HG02973 (cell line): ENCODE measurements at regions not wholly inside any gene's neighbourhood (a gene's known extent, or its start where the extent isn't known, plus 50 kb on each side); places are given as distances from the start of the nearest gene placed in this dataset.

ENCODE experiments used
- ATAC-seq: cut with Tn5 transposase; IDR thresholded peaks from one replicate; pipeline ENCODE4 v1.9.1; 2021; ENCODE audit warnings: moderate library complexity; ENCODE audit not compliant: unreplicated experiment

DNA sequence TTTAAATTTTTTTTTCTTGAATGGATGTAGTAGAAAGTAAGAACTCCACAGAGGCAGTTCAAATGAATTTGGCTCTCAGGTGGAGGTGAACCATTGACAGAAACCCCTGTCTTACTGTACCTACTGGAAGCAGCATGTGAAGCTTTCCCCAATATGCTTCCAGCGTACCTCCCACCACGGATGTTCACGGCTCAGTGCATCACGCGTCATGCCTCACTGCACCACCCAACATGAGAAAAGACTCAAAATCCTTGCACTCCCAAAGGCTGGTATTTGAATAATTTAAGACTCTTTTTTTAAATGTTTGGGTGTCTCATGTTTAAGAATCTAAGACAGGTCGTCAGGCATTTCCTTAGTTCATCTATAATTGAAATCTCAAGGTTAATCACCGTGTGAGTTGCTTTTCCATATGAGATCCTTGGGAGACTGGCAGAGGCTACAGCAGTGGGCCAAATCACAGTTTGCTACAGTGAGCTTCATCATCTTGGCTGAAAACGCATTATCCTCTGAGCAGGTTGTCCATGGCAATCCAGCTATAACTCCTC, 846.4 kb downstream of the DCDC2C start:
- no peak for ATAC-seq

DNA sequence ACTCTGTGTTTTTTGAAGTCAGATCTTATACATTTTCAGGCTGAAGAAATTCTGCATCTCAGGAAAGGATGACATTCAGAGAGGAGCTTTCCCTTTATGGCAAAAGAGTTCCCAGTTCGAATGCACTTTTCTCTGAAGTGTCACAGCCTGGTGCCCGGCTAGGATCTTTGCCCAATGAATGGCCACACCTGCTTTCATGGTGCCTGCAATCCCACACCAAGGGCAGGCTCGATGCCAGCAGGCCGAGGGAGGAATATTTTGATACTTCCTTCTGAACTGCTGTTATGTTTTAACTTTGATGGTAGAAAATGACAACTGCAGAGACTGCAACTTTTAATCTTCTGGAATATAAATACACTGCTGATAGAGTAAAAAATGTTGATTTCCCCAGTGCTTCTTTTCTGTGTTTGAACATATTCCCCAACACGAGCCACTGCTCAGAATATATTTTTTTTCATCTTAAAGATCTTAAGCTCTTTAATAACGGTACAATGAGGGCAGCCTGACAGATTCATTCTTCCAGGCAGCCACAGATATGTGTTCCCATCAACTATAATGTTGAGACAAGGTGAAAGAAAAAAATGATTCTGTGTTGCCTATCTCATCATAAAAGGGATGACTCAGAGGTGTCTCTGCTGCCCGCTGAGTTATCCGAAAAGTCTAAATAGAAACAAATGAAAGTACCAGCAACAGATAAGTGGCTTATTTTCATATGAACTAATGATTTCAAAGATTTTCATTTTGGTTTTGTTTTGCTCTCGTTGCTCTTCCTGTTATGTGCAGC, 848.5 kb downstream of the DCDC2C start:
- ATAC-seq, result no peak

DNA sequence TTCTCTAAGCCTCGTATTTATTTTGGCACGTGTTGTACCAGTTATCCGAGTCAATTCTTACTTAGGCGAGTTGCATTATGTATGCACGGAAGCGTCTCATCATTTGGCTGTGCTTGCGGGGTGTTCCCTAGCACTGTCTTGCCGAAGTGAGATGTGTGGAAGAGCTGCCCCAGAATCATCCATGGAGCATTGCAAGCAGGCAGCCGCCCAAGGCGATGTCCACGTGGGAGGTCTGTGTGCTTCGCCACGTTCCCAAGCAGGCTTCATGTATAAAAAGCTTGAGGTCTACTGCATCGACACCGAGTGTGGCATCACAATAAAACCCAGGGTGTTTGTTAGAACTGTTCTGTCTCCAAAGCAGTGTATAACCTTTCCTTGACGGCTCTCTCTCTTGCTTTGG, 849.9 kb downstream of the DCDC2C start:
- ATAC-seq, result no peak

DNA sequence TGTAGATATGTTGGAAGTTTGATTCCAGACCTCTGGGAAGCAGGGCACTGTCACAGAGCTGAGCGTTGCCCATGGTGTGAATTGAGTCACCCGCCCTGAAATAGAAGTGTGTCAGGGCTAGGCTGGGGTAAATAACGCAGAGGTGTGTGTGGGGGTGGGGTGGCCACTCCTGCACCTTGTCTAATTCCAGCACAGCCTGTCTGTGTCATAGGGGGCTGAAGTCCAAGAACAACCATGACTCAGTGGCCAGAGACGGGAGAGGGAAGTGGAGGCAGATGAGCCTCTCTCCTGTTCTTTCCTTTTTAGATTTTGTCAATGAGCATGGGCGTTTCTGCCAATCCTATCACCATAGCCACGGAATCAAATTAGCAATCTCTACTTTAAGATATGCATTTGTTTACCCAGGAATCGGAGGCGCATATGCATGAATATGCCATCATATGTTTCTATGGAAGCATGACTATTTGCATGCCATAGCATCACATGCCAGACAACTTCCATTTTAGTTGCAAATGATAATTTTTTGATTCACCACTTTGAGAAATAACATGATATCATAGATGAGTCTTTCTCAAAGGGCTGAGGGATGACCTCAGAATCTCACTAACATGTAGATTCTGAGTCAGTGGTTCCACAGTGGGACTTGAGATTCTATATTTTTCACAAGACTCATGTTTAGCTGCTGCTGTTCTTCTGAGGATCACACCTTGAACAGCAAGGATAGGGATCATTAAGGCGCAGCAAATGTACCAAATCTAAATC, 852.9 kb downstream of the DCDC2C start:
- no peak for ATAC-seq

DNA sequence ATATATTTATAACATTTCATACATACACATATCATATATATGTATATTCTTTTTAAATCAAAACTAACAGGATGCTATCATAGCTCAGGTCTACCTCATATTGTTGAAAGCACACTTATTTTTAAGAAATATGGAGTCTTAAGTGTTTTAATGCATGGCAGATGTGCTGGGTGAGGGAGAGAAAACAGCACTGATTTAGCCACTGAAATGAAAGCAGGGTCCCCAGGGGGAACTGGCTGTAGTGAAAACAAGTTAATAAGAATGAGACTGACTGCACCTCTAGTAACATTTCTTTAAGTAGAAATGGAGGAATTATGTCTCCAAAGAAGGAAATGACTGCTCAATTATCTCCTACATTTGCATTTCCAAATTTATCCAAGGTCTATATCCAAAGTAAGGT, 857.8 kb downstream of the DCDC2C start:
- no peak for ATAC-seq

DNA sequence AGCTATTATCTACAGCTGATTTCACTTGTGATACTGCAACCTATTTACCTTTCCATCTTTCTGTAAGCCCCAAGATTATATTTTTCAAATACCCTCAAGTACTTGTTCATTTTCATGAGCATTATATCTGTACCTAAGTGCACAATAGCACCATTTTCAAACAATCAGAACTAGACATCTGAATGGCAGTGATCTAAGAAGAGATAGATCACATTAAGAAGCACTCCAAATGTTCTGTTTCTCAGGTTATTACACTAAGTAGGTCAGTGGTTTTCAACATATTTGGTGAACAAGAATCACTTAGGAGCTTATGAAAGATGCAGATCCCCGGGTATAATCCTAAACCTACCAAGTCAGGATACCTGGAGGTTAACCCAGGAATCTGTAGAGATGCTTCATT, 872.7 kb downstream of the DCDC2C start:
- ATAC-seq, result no peak

DNA sequence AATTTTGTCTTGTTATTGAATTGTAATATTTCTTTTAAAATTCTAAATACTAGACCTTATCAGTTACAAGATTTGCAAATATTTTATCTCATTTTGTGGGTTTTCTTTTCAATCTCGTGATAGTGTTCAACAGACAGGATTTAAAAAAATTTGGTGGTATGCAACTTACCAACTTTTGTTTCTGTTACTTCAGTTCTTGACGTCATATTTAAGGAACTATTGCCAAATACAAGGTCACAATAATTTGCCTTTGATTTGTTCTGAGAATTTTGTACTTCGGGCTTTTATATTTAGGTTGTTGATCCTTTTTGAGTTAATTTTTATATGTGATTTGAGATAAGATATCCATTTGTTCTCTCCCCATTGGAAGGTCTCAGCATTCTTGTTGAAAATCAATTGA, 876.6 kb downstream of the DCDC2C start:
- ATAC-seq, result no peak

DNA sequence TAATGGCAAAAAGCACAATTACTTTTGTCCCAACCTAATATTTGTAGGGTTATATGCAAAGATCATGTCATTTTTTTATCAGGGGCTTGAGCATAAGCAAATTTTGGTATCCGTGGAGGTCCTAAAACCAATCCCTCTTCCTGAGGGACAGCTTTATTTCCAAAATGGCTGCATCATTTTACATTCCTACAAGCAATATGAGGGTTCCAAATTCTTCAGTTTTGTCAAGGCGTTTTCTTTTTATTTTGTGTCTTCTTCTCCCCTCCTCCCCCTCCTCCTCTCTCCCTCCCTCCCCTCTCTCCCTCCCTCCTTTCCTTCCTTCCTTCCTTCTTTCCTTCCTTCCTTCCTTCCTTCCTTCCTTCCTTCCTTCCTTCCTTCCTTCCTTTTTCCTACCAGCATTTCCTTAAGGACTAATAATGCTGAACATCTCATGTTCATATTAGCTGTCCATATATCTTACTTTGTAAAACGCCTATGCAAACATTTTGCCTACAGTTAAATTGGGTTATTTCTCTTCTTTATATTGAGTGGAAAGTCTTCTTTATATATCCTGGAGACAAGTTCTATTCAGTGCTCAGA, 881.8 kb downstream of the DCDC2C start:
- no peak for ATAC-seq

DNA sequence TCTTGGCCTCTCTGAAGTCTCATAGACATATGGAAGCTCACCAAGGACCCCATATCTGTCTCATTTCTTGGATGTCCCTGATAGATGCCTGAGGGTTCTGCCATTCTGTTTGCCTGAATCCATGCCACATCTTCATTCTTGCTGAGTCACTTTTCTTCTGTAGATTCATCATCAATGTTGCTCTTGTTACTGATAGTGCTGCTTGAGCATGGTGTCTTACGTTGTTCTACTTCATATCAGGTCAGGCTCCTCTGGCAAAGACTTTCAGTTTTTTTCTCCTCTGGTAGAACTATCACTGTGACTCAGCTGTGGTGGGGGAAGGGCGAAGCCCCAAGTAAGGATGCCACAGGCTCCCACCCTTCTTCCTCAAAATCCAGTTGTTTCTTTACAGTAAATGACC, 885.2 kb downstream of the DCDC2C start:
- ATAC-seq, result no peak

DNA sequence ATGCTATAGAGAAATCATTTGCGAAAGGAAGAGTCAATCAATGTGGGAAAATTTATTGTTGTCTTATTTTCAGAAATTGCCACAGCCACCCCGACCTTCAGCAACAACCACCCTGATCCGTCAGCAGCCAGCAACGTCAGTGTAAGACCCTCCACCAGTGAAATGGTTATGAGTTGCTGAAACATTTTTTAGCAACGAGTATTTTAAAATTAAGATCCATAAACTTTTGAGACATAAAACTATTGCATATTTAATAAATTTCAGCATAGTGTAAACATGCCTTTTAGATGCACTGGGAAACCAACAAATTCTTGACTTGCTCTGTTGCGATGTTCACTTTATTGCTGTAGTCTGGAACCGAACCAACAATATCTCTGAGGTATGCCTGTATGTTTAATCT, 887.9 kb downstream of the DCDC2C start:
- ATAC-seq, result no peak

DNA sequence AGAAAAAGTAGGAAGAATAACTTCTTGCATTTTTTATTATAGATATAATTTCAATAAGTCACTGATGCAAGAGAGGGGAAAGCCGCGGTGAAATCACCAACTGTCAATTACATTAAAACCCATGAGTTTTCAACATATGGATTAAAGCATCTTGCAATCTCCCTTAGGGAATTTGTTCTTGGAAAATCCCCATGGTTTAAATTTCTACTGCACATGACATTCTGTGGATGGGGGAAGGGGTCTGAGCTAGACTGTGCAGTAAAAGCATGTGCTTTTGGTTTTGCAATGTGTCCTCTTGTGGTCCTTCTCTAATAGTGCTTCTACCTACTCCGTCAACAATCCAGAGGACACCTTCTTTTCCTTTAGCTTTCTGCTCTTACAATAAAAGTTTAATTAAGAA, 894.0 kb downstream of the DCDC2C start:
- no peak for ATAC-seq

DNA sequence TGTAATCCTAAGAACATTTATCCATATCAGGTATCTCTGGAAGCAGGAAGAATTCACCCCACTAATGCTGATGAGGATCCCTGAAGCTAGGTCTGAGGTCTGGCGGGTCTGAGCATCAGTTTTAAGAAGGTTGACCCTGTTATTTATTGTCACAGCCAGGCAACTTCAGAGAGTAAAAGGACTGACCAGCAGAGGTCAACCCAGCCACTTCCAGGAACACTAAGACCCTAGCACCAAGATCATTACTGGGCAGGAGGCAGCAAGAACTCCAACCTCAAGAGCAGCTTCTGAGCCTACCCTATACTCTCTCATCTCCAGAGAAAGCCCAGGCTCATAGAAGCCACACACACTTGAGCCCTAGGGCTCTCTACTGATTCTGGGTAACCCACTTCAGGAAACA, 901.4 kb downstream of the DCDC2C start:
- no peak for ATAC-seq

DNA sequence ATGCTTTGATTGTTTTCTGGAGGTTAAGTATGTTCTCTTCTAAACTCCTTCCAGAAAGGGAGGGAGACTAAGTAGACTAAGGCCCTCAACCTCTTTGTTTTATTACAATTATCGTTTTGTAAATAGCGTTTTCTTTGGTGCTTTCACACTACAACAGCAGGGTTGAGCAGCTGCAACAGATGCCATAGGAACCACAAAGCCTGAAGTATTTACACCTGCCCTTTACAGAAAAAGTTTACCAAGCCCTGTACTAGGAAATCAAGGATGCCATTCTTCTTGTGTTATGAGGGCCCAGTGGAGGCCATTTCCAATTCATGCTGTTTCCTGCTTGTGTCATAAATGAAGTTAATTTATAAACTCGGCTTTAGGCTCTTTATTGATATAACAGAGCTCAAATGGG, 914.8 kb downstream of the DCDC2C start:
- no peak for ATAC-seq

DNA sequence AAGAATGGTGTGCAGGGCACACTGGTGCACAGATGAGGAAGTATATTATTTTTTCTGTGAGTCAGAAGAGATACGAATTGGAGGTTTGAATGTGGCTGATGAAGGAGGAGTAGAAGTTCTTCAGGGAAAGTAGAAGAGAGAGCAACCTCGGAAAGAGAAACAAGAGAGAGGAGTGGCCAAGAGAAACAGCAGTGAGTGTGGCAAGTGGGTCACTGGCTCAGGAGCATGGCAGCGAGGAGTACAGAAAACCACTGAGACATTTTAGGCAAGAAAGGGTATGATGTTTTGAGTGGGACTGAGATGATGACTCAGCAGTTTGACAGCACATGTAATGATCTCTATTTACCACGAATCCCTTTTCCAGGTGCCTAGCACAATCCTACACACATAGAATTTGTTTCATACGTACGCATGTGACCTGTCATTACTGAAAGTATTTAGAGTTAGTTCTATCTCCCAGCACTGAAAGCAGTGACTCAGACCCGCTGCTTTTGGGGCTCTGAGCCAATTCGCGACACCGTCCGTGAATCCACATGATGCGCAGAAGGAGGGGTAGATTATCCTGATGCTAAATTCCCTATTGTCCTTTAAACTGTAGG, 915.4 kb downstream of the DCDC2C start:
- ATAC-seq, result no peak

DNA sequence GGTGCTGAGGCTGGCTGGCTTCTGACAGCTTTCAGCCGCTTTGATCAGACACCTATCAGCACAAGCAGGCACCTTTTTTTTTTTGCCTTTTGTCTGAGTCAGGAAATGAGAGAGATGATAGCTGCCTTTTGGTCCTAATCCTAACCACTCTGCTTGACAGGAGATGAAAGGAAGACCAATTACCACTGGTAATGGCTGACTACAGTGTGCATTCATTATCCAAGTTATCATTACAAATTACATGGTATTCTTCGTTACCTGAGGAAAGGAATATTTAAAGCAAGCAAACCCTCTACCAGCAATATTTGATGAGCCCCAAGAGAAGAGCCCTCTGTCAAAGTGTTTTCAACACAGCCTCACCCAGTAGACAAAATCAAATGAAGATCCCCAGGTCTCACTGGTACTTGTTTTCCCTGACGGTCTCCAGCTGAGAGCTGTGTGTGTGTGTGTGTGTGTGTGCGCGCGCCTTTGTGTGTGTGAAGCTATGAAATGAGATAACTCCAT, 925.7 kb downstream of the DCDC2C start:
- ATAC-seq, result no peak

DNA sequence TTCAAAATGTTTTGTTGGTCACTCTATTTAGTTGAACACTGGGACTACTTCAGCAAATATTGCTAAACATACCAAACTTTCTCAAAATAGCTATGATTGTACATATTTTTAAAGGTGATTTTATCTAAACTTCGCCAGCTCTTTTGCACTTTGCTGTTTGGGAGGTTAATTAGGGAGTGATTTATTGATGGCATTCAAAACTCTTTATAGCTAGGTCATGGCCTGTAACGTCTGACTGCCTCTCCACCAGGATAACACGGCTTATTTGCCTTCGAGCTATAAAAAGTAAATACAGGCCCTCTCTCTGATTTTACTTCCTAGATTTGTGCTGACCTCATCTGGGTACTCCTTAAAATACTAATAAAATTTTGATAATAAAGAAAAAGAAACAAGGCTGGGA, 931.9 kb downstream of the DCDC2C start:
- no peak for ATAC-seq

DNA sequence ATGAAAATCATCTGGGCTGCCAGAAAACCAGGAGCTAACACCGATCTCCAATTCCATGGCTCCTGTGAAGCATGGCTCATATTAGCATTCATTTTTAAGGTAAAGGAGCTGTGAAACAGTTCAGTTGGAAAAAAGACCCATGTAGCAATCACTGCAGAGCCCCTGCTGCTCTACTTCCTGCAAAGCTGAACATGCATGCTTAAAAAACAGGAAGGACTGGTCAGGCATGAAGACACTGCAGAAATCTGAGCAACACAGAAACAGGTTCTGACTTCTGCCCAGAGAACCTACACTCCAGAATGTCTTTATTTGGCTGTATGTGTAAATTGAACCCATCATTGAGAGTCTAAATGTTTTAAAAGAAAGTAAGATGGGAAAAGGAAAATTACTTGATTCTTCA, 950.6 kb downstream of the DCDC2C start:
- no peak for ATAC-seq

DNA sequence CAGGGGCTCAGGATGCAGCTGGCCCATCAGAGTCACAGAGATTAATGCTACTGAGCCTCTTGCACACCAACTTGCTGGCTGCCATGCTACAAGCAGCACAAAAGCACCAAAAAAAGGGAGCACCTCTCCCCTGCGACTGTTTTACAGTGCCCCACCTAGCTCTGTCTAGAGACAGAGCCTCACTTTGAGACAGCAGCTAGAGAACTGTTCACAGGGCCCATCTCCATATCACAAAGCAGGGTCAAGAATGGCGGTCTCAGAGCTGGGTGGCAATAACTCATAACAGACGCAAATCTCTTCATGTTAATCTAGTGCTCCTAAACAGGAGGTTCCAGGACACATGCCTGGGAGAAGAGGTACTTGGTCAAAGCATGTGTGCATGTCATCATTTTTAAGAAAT, 953.0 kb downstream of the DCDC2C start:
- ATAC-seq, result no peak

DNA sequence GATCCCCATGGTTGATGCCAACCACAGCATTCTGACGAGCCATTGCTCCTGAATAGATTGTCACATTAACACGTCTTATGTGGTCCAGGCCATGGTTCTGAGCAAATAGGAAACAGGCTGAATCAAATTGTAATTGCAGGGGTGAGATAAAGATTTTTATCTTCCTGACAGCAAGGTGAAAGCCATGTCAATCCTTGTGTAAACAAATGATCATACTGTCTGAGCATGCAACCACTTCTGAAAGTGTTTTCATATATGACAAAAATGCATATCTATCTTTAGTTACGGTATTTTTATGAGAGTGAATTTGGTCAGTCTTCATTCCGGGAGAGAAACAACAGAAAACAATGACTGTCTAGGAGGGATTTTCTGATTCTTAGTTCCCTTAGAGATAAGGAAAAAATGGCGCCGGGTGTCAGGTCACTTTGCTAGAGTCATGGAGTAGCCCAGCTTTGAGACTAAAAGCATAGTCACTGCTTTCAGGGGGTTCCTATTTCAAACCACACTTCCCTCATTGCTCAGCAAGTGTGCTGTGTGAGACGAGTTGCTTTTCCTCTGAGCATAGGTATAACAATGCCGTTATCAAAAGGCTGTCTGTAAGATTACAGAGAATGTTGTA, 958.9 kb downstream of the DCDC2C start:
- ATAC-seq, result no peak

DNA sequence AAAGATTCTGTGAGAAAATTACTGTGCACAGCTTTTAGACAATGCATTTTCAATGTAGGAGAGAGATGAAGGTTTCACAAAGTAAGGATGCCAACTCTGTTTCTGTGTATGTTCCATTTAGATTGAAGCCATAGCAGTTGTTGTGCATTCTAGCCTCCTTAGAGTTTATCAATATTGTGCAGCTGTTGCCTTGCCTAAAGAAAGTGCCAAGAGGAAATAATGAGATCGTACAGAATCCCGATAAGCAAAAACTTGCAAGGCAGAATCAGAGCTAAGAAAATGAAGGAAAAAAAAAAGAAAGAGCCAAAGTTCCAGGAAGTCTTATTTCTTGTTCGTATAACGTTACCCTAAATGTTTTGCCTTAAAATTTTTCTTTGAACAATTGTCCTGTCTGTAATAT, 965.0 kb downstream of the DCDC2C start:
- no peak for ATAC-seq

DNA sequence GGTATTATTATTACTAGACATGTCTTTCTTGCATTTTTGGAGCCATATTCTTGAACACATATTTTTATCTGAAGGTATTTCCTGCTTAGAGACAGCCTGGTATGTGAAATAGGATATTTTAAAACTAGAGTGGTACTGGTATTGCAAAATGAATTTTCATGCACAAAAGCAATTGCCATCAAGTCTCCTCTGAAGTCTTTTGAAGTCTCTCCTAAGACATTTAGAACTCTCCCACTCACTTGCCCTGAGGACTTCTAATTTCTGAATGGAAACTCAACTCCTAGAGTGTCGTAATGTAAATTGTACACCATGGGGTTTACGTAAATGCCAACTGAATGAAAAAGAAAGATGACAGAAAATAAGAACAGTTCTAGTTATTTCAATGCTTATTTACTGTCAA, 967.0 kb downstream of the DCDC2C start:
- ATAC-seq, result no peak
